NCI-H2081 (cell line): ENCODE measurements at regions not wholly inside any gene's neighbourhood (a gene's known extent, or its start where the extent isn't known, plus 50 kb on each side); places are given as distances from the start of the nearest gene placed in this dataset.

Experiments used
- DNase-seq, 2 experiments: peaks; one replicate each; lab custom pipeline; 2025; lab: John Stamatoyannopoulos, UW

GRCh38 chr2:204012072-204012653 lies 75.6 kb downstream of the ICOS start:
- no peak for DNase-seq

GRCh38 chr2:204015118-204015843 lies 78.7 kb downstream of the ICOS start:
- DNase-seq = no peak

- no peak for DNase-seq
Observed at GRCh38 chr2:204018717-204019116, 82.2 kb downstream of the ICOS start.

- no peak for DNase-seq
Observed at GRCh38 chr2:204019572-204020501, 83.3 kb downstream of the ICOS start.

- DNase-seq = no peak
Observed at GRCh38 chr2:204021290-204022081, 84.9 kb downstream of the ICOS start.

- no peak for DNase-seq
Observed at GRCh38 chr2:204022550-204022949, 86.0 kb downstream of the ICOS start.

GRCh38 chr2:204023088-204023487 lies 86.5 kb downstream of the ICOS start:
- DNase-seq = no peak

- peak; percentile 14 to 31 for DNase-seq
Observed at GRCh38 chr2:204024503-204024902, 87.9 kb downstream of the ICOS start.

GRCh38 chr2:204024906-204025475 lies 88.4 kb downstream of the ICOS start:
- DNase-seq = no peak

GRCh38 chr2:204026294-204026693 lies 89.7 kb downstream of the ICOS start:
- no peak for DNase-seq

- DNase-seq = peak in 1 of 2 experiments; percentile 12
Observed at GRCh38 chr2:204027091-204027490, 90.5 kb downstream of the ICOS start.

- DNase-seq = no peak
Observed at GRCh38 chr2:204030322-204030721, 93.8 kb downstream of the ICOS start.

GRCh38 chr2:204031056-204031455 lies 94.5 kb downstream of the ICOS start:
- DNase-seq = no peak

GRCh38 chr2:204032301-204032700 lies 95.7 kb downstream of the ICOS start:
- no peak for DNase-seq

- no peak for DNase-seq
Observed at GRCh38 chr2:204033611-204034495, 97.3 kb downstream of the ICOS start.

GRCh38 chr2:204036706-204037105 lies 100.1 kb downstream of the ICOS start:
- DNase-seq = no peak

GRCh38 chr2:204037286-204037685 lies 100.7 kb downstream of the ICOS start:
- DNase-seq = no peak

GRCh38 chr2:204039298-204039838 lies 102.8 kb downstream of the ICOS start:
- DNase-seq = no peak

GRCh38 chr2:204040016-204040415 lies 103.5 kb downstream of the ICOS start:
- no peak for DNase-seq

- DNase-seq = no peak
Observed at GRCh38 chr2:204042401-204042800, 105.8 kb downstream of the ICOS start.
